ENCODE measurements at regions not wholly inside any gene's neighbourhood (a gene's known extent, or its start where the extent isn't known, plus 50 kb on each side); places are given as distances from the start of the nearest gene placed in this dataset.

DNA sequence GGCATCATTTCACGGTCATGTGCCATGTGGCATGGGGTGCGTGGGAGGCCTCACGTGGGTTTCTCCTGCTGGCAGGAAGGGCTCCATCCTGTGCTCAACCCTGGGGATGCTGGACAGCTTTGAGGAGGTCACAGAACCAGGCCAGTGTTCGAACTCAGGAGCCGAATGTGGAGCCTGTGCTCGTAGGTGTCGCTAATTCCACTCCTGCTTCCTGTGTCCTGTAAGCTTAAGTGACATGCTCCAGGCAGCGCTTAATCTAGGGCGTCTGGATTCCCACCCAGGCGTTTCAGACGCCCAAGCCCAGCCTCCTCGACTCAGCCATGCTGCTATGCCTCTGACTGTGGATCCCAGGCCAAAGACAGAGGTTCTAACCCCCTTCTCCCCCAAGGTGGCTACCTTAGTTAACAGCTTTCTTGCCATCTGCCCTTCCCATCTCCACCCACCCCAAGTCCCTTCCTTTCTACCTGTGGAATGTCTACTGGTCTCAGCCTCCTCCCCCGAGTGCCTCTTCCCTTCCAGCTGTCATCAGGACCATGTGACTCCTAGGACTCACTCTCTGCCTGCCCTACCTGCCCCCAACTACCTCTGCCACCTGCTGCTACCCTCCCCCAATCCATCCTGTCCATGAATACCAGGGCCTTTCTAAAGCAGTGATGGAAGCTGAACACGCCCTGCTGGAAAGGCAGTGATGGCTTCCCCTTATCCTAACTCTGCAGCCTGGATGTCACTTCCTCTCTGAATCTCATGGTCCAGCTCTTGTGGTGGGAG lies 255.1 kb downstream of the CDH26 start:
- Histone ChIP-seq H3K9me1 (ENCODE audit: insufficient read depth, low read length) (no peaks in the 10 kb centered on the region), H2AK5ac (ENCODE audit: low read depth, low read length) (no peak overlapping the region), H3K4me2 (ENCODE audit: low read depth, low read length) (no peak overlapping the region), H3K79me1 (ENCODE audit: low read depth in 1 of 2, low read length in 2 of 2) (no peaks in the 10 kb centered on the region), H3K4me1 (ENCODE audit: control insufficient read depth, insufficient read depth, low read length) (no peaks in the 10 kb centered on the region), H3K14ac (replicated peaks; ENCODE audit: low read depth, low read length) (no peak overlapping the region), H3K56ac (ENCODE audit: extremely low read depth, insufficient read depth, low read length) (no peak overlapping the region), H3K27me3 (ENCODE audit: control insufficient read depth, insufficient read depth, low read length) (0 out of 2 replicates have a peak, but pooled peaks cover 4% of the 10 kb centered on the region), H3K36me3 (ENCODE audit: control insufficient read depth, insufficient read depth, low read length) (no peaks in the 10 kb centered on the region), H2AK9ac (replicated peaks; ENCODE audit: low read depth, low read length, poor library complexity) (no peak overlapping the region), H4K5ac (ENCODE audit: low read depth, low read length) (no peak overlapping the region), H4K91ac (ENCODE audit: insufficient read depth, low read depth, low read length) (no peak overlapping the region), H2BK5ac (ENCODE audit: low read depth, low read length, poor library complexity, severe bottlenecking) (no peak overlapping the region), H3K9ac (ENCODE audit: low read depth, low read length) (no peak overlapping the region), H3K23ac (ENCODE audit: low read depth, low read length) (no peak overlapping the region), H4K8ac (ENCODE audit: low read depth in 2 of 2, low read length in 2 of 2) (no peak overlapping the region), H3K18ac (ENCODE audit: low read depth, low read length) (no peak overlapping the region), H3K9me3 (ENCODE audit: control insufficient read depth, insufficient read depth, low read length) (no peaks in the 10 kb centered on the region), H2BK120ac (ENCODE audit: low read depth, low read length) (no peak overlapping the region), H3K27ac (ENCODE audit: insufficient read depth, low read length) (no peak overlapping the region), H3K4me3 (ENCODE audit: insufficient read depth, low read depth, low read length) (no peak overlapping the region), H2AFZ (replicated peaks; ENCODE audit: low read length, poor library complexity) (no peak overlapping the region), H2BK15ac (ENCODE audit: low read depth, low read length) (no peak overlapping the region), H4K20me1 (ENCODE audit: insufficient read depth, low read length) (no peaks in the 10 kb centered on the region), H3K4ac (ENCODE audit: low read depth, low read length) (no peak overlapping the region), H2BK20ac (ENCODE audit: low read depth, low read length) (no peak overlapping the region)
- ChIA-PET POLR2A (ENCODE audit: unreplicated experiment) (no interaction called here), CTCF (interaction anchor here (2.8 kb wide), 1 partner anchor 49 kb away, joined by 14 read pairs; no protein-coding TSS in a partner anchor)
- ATAC-seq (ENCODE audit: low read depth) (no peak), DNase-seq (no peak)
- no TSS peak for BruUV-seq (replicated peaks)
- WGBS, 2 experiments (ENCODE audit: extremely low coverage in 2 of 2, insufficient read length in 1 of 2), result 78% methylated on average over 3 of the region's 14 CpGs; no CpG with 5 or more reads in 1 of the 2 experiments
- in situ Hi-C loops (cut with MboI; ENCODE audit: low sequenced_read_pairs), result loop anchor here (10.0 to 25.0 kb wide), 3 partner anchors 899 to 1681 kb away; no protein-coding TSS in a partner anchor
- dilution Hi-C loops (cut with HindIII; ENCODE audit: low sequenced_read_pairs, unreplicated experiment), result no loop called here
- intact Hi-C loops (cut with micrococcal nuclease), result loop anchor here (5.0 kb wide), 1 partner anchor 1684 kb away; no protein-coding TSS in a partner anchor
- TF ChIP-seq NFE2L2 (IDR thresholded peaks at IDR 0.05; ENCODE audit: low read depth, low read length), result no peak
- TF ChIP-seq, protein P1, sequence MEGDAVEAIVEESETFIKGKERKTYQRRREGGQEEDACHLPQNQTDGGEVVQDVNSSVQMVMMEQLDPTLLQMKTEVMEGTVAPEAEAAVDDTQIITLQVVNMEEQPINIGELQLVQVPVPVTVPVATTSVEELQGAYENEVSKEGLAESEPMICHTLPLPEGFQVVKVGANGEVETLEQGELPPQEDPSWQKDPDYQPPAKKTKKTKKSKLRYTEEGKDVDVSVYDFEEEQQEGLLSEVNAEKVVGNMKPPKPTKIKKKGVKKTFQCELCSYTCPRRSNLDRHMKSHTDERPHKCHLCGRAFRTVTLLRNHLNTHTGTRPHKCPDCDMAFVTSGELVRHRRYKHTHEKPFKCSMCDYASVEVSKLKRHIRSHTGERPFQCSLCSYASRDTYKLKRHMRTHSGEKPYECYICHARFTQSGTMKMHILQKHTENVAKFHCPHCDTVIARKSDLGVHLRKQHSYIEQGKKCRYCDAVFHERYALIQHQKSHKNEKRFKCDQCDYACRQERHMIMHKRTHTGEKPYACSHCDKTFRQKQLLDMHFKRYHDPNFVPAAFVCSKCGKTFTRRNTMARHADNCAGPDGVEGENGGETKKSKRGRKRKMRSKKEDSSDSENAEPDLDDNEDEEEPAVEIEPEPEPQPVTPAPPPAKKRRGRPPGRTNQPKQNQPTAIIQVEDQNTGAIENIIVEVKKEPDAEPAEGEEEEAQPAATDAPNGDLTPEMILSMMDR (conservative IDR thresholded peaks at IDR 0.05; ENCODE audit: low read depth, low read length), result no peak
